ENCODE measurements at regions not wholly inside any gene's neighbourhood (a gene's known extent, or its start where the extent isn't known, plus 50 kb on each side); places are given as distances from the start of the nearest gene placed in this dataset.

DNA sequence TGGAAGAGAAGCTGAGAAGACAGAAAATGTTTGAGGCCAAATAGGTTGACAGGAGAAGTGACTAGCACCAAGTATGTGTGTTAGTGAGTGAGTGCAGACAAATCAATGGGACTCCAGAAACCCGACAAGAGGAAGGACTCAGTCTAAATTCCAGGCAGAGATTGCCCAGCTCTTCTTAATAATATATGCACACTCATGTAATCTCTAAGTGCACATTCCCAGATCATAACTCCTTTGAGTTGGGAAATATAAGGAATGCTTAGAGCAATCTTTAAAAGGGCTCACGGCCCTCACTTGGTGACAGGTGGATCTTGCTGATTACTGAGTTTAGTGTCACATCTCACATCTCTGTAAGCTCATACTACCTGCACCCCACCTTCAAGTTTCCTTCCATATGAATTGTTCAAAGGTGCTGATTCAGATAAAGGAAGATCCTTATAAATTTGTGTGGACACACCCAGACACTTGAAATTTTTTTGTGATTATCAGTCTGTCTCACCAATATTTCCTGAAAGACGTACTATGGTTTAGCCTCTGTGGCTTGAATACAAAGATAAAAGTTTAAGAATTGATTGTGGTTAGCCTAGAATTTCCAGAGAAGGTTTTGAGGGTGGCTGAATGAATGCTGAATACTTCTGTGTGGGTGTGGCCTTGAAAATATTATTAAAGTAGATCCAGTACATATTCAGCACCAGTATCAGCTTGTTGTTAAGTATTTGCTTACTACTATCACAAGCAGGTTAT, 205.1 kb upstream of the UGT8 start:
- intact Hi-C loops (cut with DNase I), result no loop called here
- H3K4me3 ChIP-seq, result no peak overlapping the region
- ATAC-seq, result peak; percentile 53

DNA sequence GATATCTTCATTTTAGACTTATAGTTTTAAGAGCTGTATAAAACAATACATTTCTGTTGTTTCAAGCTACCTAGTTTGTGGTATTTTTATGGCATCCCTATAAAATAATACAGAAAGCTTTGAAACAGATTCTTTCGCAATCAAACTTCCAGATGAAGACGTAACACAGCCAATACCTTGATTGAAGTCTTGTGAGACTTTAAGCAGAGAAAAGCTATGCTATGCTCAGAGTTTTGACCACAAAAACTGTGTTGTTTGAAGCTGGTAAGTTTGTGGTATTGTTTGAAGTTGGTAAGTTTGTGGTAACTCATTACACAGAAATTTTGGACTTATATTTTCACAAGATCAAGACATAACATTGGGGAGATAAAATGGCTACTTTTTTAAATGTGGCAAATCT, 201.8 kb upstream of the UGT8 start:
- DNase-seq (no peak), ATAC-seq (no peak)
- Histone ChIP-seq H3K27ac (no peak overlapping the region), H3K4me3 (no peak overlapping the region), H3K36me3 (no peaks in the 10 kb centered on the region), H3K9me3 (no peaks in the 10 kb centered on the region), H3K4me1 (no peaks in the 10 kb centered on the region), H3K27me3 (no peaks in the 10 kb centered on the region)
- no peak for TF ChIP-seq CTCF (IDR thresholded peaks at IDR 0.05)
- intact Hi-C loops (cut with DNase I), result no loop called here

More for the DNA sequence above, 205.1 kb upstream of the UGT8 start:
- Histone ChIP-seq H3K4me1 (no peaks in the 10 kb centered on the region), H3K27me3 (peaks cover 4% of the 10 kb centered on the region), H3K9me3 (no peaks in the 10 kb centered on the region), H3K27ac (no peak overlapping the region), H3K36me3 (no peaks in the 10 kb centered on the region)
- TF ChIP-seq CTCF (IDR thresholded peaks at IDR 0.05), result no peak
- DNase-seq, result no peak

DNA sequence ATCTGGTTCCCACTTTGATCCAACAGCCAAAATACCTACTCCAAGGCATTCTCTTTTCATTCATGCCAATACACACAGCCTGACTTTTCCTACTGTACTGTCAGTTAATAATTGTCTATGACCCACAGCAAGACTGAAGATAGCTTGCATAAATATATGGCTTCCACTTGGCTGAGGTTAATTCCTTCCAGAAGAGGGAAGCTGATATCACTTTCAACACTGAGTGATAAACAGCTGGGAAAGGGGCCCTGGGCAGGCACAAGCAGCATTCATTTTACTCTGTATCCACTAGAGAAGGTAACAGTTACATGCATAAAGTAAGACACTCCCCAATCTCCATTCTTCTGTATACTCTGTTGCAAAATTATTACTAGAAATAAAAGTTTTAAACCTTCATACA, 200.2 kb upstream of the UGT8 start:
- DNase-seq (no peak), ATAC-seq (no peak)
- Histone ChIP-seq H3K4me3 (no peak overlapping the region), H3K27ac (no peak overlapping the region), H3K9me3 (no peaks in the 10 kb centered on the region), H3K27me3 (no peaks in the 10 kb centered on the region), H3K4me1 (no peaks in the 10 kb centered on the region), H3K36me3 (no peaks in the 10 kb centered on the region)
- intact Hi-C loops (cut with DNase I), result no loop called here
- no peak for TF ChIP-seq CTCF (IDR thresholded peaks at IDR 0.05)

- no peak for DNase-seq
- Histone ChIP-seq H3K36me3 (no peaks in the 10 kb centered on the region), H3K4me1 (no peaks in the 10 kb centered on the region), H3K27me3 (no peaks in the 10 kb centered on the region), H3K4me3 (no peak overlapping the region), H3K9me3 (no peaks in the 10 kb centered on the region), H3K27ac (no peak overlapping the region)
- intact Hi-C loops (cut with DNase I), result no loop called here
- no peak for TF ChIP-seq CTCF (IDR thresholded peaks at IDR 0.05)
- no peak for ATAC-seq
Measured at GRCh38 chr4:114399105-114399504, 199.5 kb upstream of the UGT8 start.

- Histone ChIP-seq H3K4me1 (no peaks in the 10 kb centered on the region), H3K36me3 (no peaks in the 10 kb centered on the region), H3K27ac (no peak overlapping the region), H3K9me3 (no peaks in the 10 kb centered on the region), H3K4me3 (no peak overlapping the region), H3K27me3 (no peaks in the 10 kb centered on the region)
- TF ChIP-seq CTCF (IDR thresholded peaks at IDR 0.05), result no peak
- intact Hi-C loops (cut with DNase I), result no loop called here
- DNase-seq (no peak), ATAC-seq (no peak)
Measured at GRCh38 chr4:114400531-114400930, 198.1 kb upstream of the UGT8 start.

GRCh38 chr4:114401483-114401882, 197.1 kb upstream of the UGT8 start:
- no peaks in the 10 kb centered on the region for H3K9me3 ChIP-seq
- H3K4me3 ChIP-seq, result no peak overlapping the region
- ATAC-seq (no peak), DNase-seq (no peak)
- no peak for TF ChIP-seq CTCF (IDR thresholded peaks at IDR 0.05)
- no peak overlapping the region for H3K27ac ChIP-seq
- no peaks in the 10 kb centered on the region for H3K27me3 ChIP-seq
- H3K36me3 ChIP-seq, result no peaks in the 10 kb centered on the region
- intact Hi-C loops (cut with DNase I), result no loop called here
- H3K4me1 ChIP-seq, result no peaks in the 10 kb centered on the region
